Sigmoid colon (tissue), 6 donors: ENCODE measurements at regions not wholly inside any gene's neighbourhood (a gene's known extent, or its start where the extent isn't known, plus 50 kb on each side); places are given as distances from the start of the nearest gene placed in this dataset.

Experiments
- DNase-seq: peaks from one replicate; pipeline ENCODE4 v3.0.0-alpha.2; 2019
- H3K27ac ChIP-seq, 4 donors: fragments of 200-600 bp; sonication (generic); one replicate each; pipeline ENCODE4 v1.5.1; 2016 to 2019; ENCODE audit warnings: mild to moderate bottlenecking in 1 of 4
- H3K27me3 ChIP-seq, 3 donors: fragments of 200-600 bp; sonication (generic); one replicate each; pipeline ENCODE4 v1.5.1; 2019; ENCODE audit warnings: mild to moderate bottlenecking in 1 of 3
- H3K36me3 ChIP-seq, 4 donors: fragments of 200-600 bp; sonication (generic); one replicate each; pipeline ENCODE4 v1.5.1; 2016 to 2019
- H3K4me1 ChIP-seq, 4 donors: fragments of 200-600 bp; sonication (generic); one replicate each; pipeline ENCODE4 v1.5.1; 2017 to 2019
- H3K4me3 ChIP-seq, 4 donors: fragments of 200-600 bp; sonication (generic); one replicate each; pipeline ENCODE4 v1.5.1; 2017 to 2019; ENCODE audit warnings: mild to moderate bottlenecking in 2 of 4, moderate library complexity in 1 of 4
- H3K9me3 ChIP-seq, 4 donors: fragments of 200-600 bp in 3 of 4; sonication (generic) in 3 of 4; one replicate each; pipeline versions ENCODE4 v1.5.1 to v1.6.1; 2013 to 2019
- CTCF ChIP-seq, 4 experiments: fragments of 450-650 bp in 3 of 4; fragments of 200-600 bp in 1 of 4; IDR thresholded peaks; one replicate each; pipeline ENCODE4 v1.5.1; 2016 to 2019; ENCODE audit warnings: antibody characterized with exemption in 4 of 4, mild to moderate bottlenecking in 3 of 4, moderate library complexity in 2 of 4
- EP300 ChIP-seq, 4 donors: sonication (generic); formaldehyde crosslinking; IDR thresholded peaks; one replicate each; pipeline ENCODE4 v1.6.1; 2017; ENCODE audit warnings: antibody characterized with exemption in 4 of 4
- POLR2A ChIP-seq, 2 donors: fragments of 450-650 bp; IDR thresholded peaks; one replicate each; pipeline ENCODE4 v1.6.1; 2016; ENCODE audit warnings: antibody characterized with exemption in 2 of 2, mild to moderate bottlenecking in 2 of 2, moderate library complexity in 2 of 2
- POLR2AphosphoS5 ChIP-seq, 4 donors: sonication (generic); formaldehyde crosslinking; IDR thresholded peaks; one replicate each; pipeline ENCODE4 v1.6.1; 2017; ENCODE audit warnings: antibody characterized with exemption in 4 of 4
- WGBS, 2 donors: extraction: QIAGEN DNeasy Blood & Tissue Kit; methylation state at CpG; one replicate each; pipeline ENCODE4 v1.1.7; 2013; 5-methylcytosine and 5-hydroxymethylcytosine counted together
- intact Hi-C: fragments of 100-400 bp; cut with DNase I; formaldehyde crosslinking; loops from one replicate; pipeline ENCODE4 v1.15.1; 2023
- donor health status: healthy with polysubstance abuse.
- donor health status: healthy.

GRCh38 chr2:35063836-35064235, 1291.7 kb upstream of the CRIM1 start:
- WGBS, 2 donors = 79 to 85% methylated on average over 5 of the region's 5 CpGs
- Histone ChIP-seq H3K4me3 (no peak overlapping the region), H3K36me3 (no peaks in the 10 kb centered on the region), H3K4me1 (no peaks in the 10 kb centered on the region), H3K27ac (no peak overlapping the region), H3K9me3 (no peaks in the 10 kb centered on the region), H3K27me3 (no peaks in the 10 kb centered on the region)
- no peak for DNase-seq
- intact Hi-C loops = no loop called here
- TF ChIP-seq CTCF (IDR thresholded peaks at IDR 0.05) (no peak), POLR2A (IDR thresholded peaks at IDR 0.05) (no peak), EP300 (IDR thresholded peaks at IDR 0.05) (no peak), POLR2AphosphoS5 (IDR thresholded peaks at IDR 0.05) (no peak)

DNA sequence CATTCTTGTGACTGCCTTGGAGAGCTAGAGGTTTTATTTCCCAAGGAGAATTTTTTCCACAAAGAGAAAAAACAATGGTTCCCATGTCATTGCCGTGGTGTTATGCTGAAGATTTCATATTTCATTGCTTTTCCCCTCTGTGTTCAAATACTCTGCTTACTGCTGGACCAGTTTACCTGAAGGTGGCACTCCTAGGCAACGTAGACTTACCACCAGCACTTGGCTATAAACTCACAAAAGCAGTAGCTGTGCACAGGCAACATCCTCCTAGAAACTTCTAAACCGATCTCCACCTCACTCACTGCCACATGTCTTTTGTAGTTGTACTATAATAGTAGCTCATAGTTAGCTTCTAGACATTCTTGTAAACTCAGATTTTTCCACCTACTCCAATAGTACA, 1319.7 kb upstream of the CRIM1 start:
- H3K9me3 ChIP-seq = no peaks in the 10 kb centered on the region
- 46 to 60% methylated on average over 3 of the region's 3 CpGs for WGBS, 2 donors
- no peaks in the 10 kb centered on the region for H3K36me3 ChIP-seq
- no peaks in the 10 kb centered on the region for H3K27me3 ChIP-seq
- intact Hi-C loops = no loop called here
- H3K4me3 ChIP-seq = no peak overlapping the region
- no peaks in the 10 kb centered on the region for H3K4me1 ChIP-seq
- TF ChIP-seq POLR2A (IDR thresholded peaks at IDR 0.05) (no peak), EP300 (IDR thresholded peaks at IDR 0.05) (no peak), POLR2AphosphoS5 (IDR thresholded peaks at IDR 0.05) (no peak), CTCF (IDR thresholded peaks at IDR 0.05) (no peak)
- H3K27ac ChIP-seq = no peak overlapping the region
- no peak for DNase-seq

DNA sequence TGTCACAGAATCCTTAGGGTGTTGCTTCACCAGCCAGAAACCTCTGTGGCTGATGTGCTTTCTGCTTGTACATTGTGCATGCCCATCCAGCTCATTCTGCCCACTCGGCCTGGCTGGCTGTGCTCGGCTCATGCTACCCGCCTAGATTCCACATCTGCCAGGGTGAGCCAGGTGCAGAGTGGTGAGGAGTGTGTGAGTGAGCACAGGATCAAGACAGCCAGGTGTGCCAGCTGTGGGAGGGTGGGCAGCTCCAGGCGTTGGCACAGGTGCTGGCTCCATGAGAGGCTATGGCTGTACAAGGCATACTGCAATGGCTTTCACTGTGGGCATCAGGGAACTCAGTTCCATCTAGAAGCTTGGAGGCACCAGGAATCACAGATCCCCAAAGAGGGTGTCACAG, 1321.8 kb upstream of the CRIM1 start:
- Histone ChIP-seq H3K36me3 (no peaks in the 10 kb centered on the region), H3K27me3 (no peaks in the 10 kb centered on the region), H3K27ac (no peak overlapping the region), H3K4me1 (no peaks in the 10 kb centered on the region), H3K4me3 (no peak overlapping the region), H3K9me3 (no peaks in the 10 kb centered on the region)
- DNase-seq = no peak
- TF ChIP-seq CTCF (IDR thresholded peaks at IDR 0.05) (no peak), EP300 (IDR thresholded peaks at IDR 0.05) (no peak), POLR2AphosphoS5 (IDR thresholded peaks at IDR 0.05) (no peak), POLR2A (IDR thresholded peaks at IDR 0.05) (no peak)
- intact Hi-C loops = no loop called here
- WGBS, 2 donors = 76 to 90% methylated on average over 4 of the region's 4 CpGs

GRCh38 chr2:35023545-35023944, 1332.0 kb upstream of the CRIM1 start:
- Histone ChIP-seq H3K27me3 (no peaks in the 10 kb centered on the region), H3K4me1 (no peaks in the 10 kb centered on the region), H3K36me3 (no peaks in the 10 kb centered on the region), H3K4me3 (no peak overlapping the region), H3K9me3 (no peaks in the 10 kb centered on the region), H3K27ac (no peak overlapping the region)
- intact Hi-C loops = no loop called here
- no peak for DNase-seq
- TF ChIP-seq CTCF (IDR thresholded peaks at IDR 0.05) (no peak), POLR2A (IDR thresholded peaks at IDR 0.05) (no peak)

- 93 to 95% methylated on average over 1 of the region's 1 CpG for WGBS, 2 donors
These were observed 1355.1 kb upstream of the CRIM1 start for GRCh38 chr2:35000453-35000852.

More at GRCh38 chr2:35000453-35000852, 1355.1 kb upstream of the CRIM1 start:
- H3K4me1 ChIP-seq = no peaks in the 10 kb centered on the region
- intact Hi-C loops = no loop called here
- no peaks in the 10 kb centered on the region for H3K9me3 ChIP-seq
- no peak for DNase-seq
- no peaks in the 10 kb centered on the region for H3K27me3 ChIP-seq
- TF ChIP-seq EP300 (IDR thresholded peaks at IDR 0.05) (no peak), CTCF (IDR thresholded peaks at IDR 0.05) (no peak), POLR2A (IDR thresholded peaks at IDR 0.05) (no peak), POLR2AphosphoS5 (IDR thresholded peaks at IDR 0.05) (no peak)
- H3K4me3 ChIP-seq = no peak overlapping the region
- H3K36me3 ChIP-seq = no peaks in the 10 kb centered on the region
- no peak overlapping the region for H3K27ac ChIP-seq
